Gastroesophageal sphincter (tissue), 3 donors: ENCODE measurements at regions not wholly inside any gene's neighbourhood (a gene's known extent, or its start where the extent isn't known, plus 50 kb on each side); places are given as distances from the start of the nearest gene placed in this dataset.

Source experiments
- CTCF ChIP-seq, 4 experiments: fragments of 200-600 bp in 2 of 4; fragments of 450-650 bp in 2 of 4; sonication (generic) in 1 of 4; IDR thresholded peaks; one replicate each; pipeline ENCODE4 v1.5.1; 2017 to 2019; ENCODE audit warnings: antibody characterized with exemption in 4 of 4, mild to moderate bottlenecking in 2 of 4, moderate library complexity in 2 of 4
- POLR2A ChIP-seq, 2 donors: fragments of 450-650 bp; IDR thresholded peaks; one replicate each; pipeline ENCODE4 v1.6.1; 2017; ENCODE audit warnings: antibody characterized with exemption in 2 of 2, mild to moderate bottlenecking in 2 of 2, moderate library complexity in 1 of 2

- TF ChIP-seq CTCF (IDR thresholded peaks at IDR 0.05) (no peak), POLR2A (IDR thresholded peaks at IDR 0.05) (no peak)
Observed at GRCh38 chr2:82789851-82790205, 1669.3 kb downstream of the SUCLG1 start.
